HCT116 (cell line): ENCODE measurements at regions not wholly inside any gene's neighbourhood (a gene's known extent, or its start where the extent isn't known, plus 50 kb on each side); places are given as distances from the start of the nearest gene placed in this dataset.

Source experiments
- ATAC-seq: fragments of 200-7000 bp; cut with Tn5 transposase; 2 replicates; pipeline ENCODE4 v1.9.1; 2020; ENCODE audit warnings: mild to moderate bottlenecking, moderate library complexity
- BruUV-seq: library from RNA; stranded (reverse); fragments of 400-500 nt; replicated peaks from 2 replicates; lab custom pipeline; 2021; lab: Mats Ljungman, UMichigan
- CTCF ChIA-PET: fragments of 300-600 bp; sonication (Branson Sonifier 250); formaldehyde crosslinking; loops from one replicate; lab custom pipeline; 2021; ENCODE audit warnings: antibody characterized with exemption; lab: Charles Lee
- POLR2A ChIA-PET: fragments of 300-600, 350-600 bp; sonication (Branson Sonifier 250); formaldehyde crosslinking; loops from one replicate; lab custom pipeline; 2021; ENCODE audit warnings: antibody characterized with exemption; lab: Charles Lee
- RAD21 ChIA-PET, 2 experiments: fragments of 300-600 bp; sonication (Branson Sonifier 250); formaldehyde crosslinking; loops; one replicate each; lab custom pipeline; 2023; ENCODE audit warnings: low total read pairs in 2 of 2; ENCODE audit not compliant: uncharacterized antibody in 2 of 2, unreplicated experiment in 2 of 2, low non-redundant PET in 1 of 2; lab: Charles Lee
- DNase-seq: peaks from one replicate; pipeline ENCODE4 v3.0.0-alpha.2; 2010; ENCODE audit warnings: low read depth, low spot score
- H2AFZ ChIP-seq: fragments of 200-600 bp; shearing (Covaris generic), sonication (generic); 2 replicates; pipeline ENCODE4 v1.6.1; 2017; ENCODE audit warnings: low read depth, mixed run types, mixed read lengths, antibody characterized with exemption, low read length; ENCODE audit not compliant: poor library complexity, severe bottlenecking
- H3K27ac ChIP-seq: 2 replicates; pipeline ENCODE4 v1.5.1; 2012; ENCODE audit warnings: low read depth, low read length
- H3K27me3 ChIP-seq: fragments of 200-600 bp; sonication (generic); 2 replicates; pipeline ENCODE4 v1.6.1; 2016; ENCODE audit warnings: mixed run types, low read length, mixed read lengths; ENCODE audit not compliant: insufficient read depth
- H3K36me3 ChIP-seq, 2 experiments: fragments of 200-500 bp in 1 of 2; fragments of 200-600 bp in 1 of 2; sonication (Bioruptor generic) in 1 of 2; sonication (generic) in 1 of 2; 2 replicates each; pipeline versions ENCODE4 v1.5.1 to v1.6.1; 2014 to 2016; ENCODE audit warnings: low read length in 2 of 2, inconsistent platforms in 1 of 2, mixed read lengths in 1 of 2, mixed run types in 1 of 2; ENCODE audit not compliant: insufficient read depth in 2 of 2, control insufficient read depth in 1 of 2
- H3K4me1 ChIP-seq, 2 experiments: fragments of 200-600 bp in 1 of 2; sonication (generic) in 1 of 2; 2 replicates each; pipeline versions ENCODE4 v1.5.1 to v1.6.1; 2012 to 2017; ENCODE audit warnings: low read length in 2 of 2, inconsistent platforms in 1 of 2, mild to moderate bottlenecking in 1 of 2, mixed read lengths in 1 of 2, mixed run types in 1 of 2, moderate library complexity in 1 of 2; ENCODE audit not compliant: insufficient read depth in 2 of 2, control insufficient read depth in 1 of 2
- H3K4me2 ChIP-seq: fragments of 200-600 bp; sonication (generic); 2 replicates; pipeline ENCODE4 v1.6.1; 2017; ENCODE audit warnings: mixed run types, low read length, mixed read lengths
- H3K4me3 ChIP-seq, 2 experiments: fragments of 200-600 bp in 1 of 2; sonication (generic) in 1 of 2; replicated peaks in 1 of 2; 2 replicates each; pipeline ENCODE4 v1.5.1; 2011 to 2016; ENCODE audit warnings: low read length in 2 of 2, control low read depth in 1 of 2, low read depth in 1 of 2, mild to moderate bottlenecking in 1 of 2, mixed read lengths in 1 of 2, mixed run types in 1 of 2
- H3K79me2 ChIP-seq: fragments of 200-600 bp; sonication (generic); 2 replicates; pipeline ENCODE4 v1.6.1; 2017; ENCODE audit warnings: mild to moderate bottlenecking, mixed run types, low read length, moderate library complexity, mixed read lengths; ENCODE audit not compliant: insufficient read depth
- H3K9ac ChIP-seq: fragments of 200-600 bp; sonication (generic); 2 replicates; pipeline ENCODE4 v1.6.1; 2016; ENCODE audit warnings: low read length, mixed read lengths
- H3K9me2 ChIP-seq: fragments of 200-600 bp; sonication (generic), shearing (Covaris generic); 2 replicates; pipeline ENCODE4 v1.6.1; 2017; ENCODE audit warnings: mixed run types, mild to moderate bottlenecking, moderate library complexity; ENCODE audit not compliant: insufficient read depth
- H3K9me3 ChIP-seq, 2 experiments: fragments of 200-500 bp in 1 of 2; fragments of 200-600 bp in 1 of 2; sonication (Bioruptor generic) in 1 of 2; sonication (generic) in 1 of 2; 2 replicates each; pipeline ENCODE4 v1.6.1; 2014 to 2017; ENCODE audit warnings: low read length in 2 of 2, mixed read lengths in 2 of 2, inconsistent platforms in 1 of 2, low read depth in 1 of 2, mild to moderate bottlenecking in 1 of 2, mixed run types in 1 of 2, moderate library complexity in 1 of 2; ENCODE audit not compliant: control insufficient read depth in 1 of 2, insufficient read depth in 1 of 2
- H4K20me1 ChIP-seq: fragments of 200-600 bp; sonication (generic), shearing (Covaris generic); 2 replicates; pipeline ENCODE4 v1.6.1; 2017; ENCODE audit warnings: mixed run types, mild to moderate bottlenecking, moderate library complexity; ENCODE audit not compliant: insufficient read depth
- ATF3 ChIP-seq: IDR thresholded peaks from 2 replicates; pipeline ENCODE4 v1.6.1; 2012
- CEBPB ChIP-seq: IDR thresholded peaks from 2 replicates; pipeline ENCODE4 v1.6.1; 2012; ENCODE audit warnings: low read depth
- EGR1 ChIP-seq: IDR thresholded peaks from 2 replicates; pipeline ENCODE4 v1.6.1; 2012; ENCODE audit warnings: low read depth
- FOSL1 ChIP-seq: IDR thresholded peaks from 2 replicates; pipeline ENCODE4 v1.6.1; 2012; ENCODE audit warnings: low read depth
- POLR2AphosphoS5 ChIP-seq: IDR thresholded peaks from 2 replicates; pipeline ENCODE4 v1.6.1; 2011; ENCODE audit warnings: mild to moderate bottlenecking, low read depth, low read length, moderate library complexity
- RAD21 ChIP-seq: IDR thresholded peaks from 2 replicates; pipeline ENCODE4 v1.6.1; 2012; ENCODE audit warnings: low read depth, mild to moderate bottlenecking
- SIN3A ChIP-seq: IDR thresholded peaks from 2 replicates; pipeline ENCODE4 v1.6.1; 2012; ENCODE audit warnings: low read depth
- SP1 ChIP-seq: IDR thresholded peaks from 2 replicates; pipeline ENCODE4 v1.6.1; 2012; ENCODE audit warnings: low read depth
- ZNF274 ChIP-seq: fragments of 200-500 bp; sonication (Bioruptor generic); IDR thresholded peaks from 2 replicates; pipeline ENCODE4 v1.6.1; 2014; ENCODE audit warnings: mild to moderate bottlenecking, low read depth, low read length, inconsistent platforms
- intact Hi-C: fragments of 100-400 bp; cut with micrococcal nuclease; formaldehyde crosslinking; loops from 2 replicates; pipeline ENCODE4 v1.10.0; 2022

GRCh38 chr3:96430079-96430478, 384.3 kb upstream of the EPHA6 start:
- intact Hi-C loops, result no loop called here
- DNase-seq, result no peak
- no peak overlapping the region for H2AFZ ChIP-seq
- H3K4me3 ChIP-seq, result no peak overlapping the region
- TF ChIP-seq SIN3A, result no peak
- no peak for TF ChIP-seq CEBPB
- TF ChIP-seq FOSL1, result no peak
- TF ChIP-seq SP1, result no peak
- no peak for TF ChIP-seq EGR1
- no peak for TF ChIP-seq ATF3
- TF ChIP-seq RAD21, result no peak
- TF ChIP-seq, all 23 proteins: peak for 0
- Histone ChIP-seq H3K27me3 (no peaks in the 10 kb centered on the region), H3K36me3 (no peaks in the 10 kb centered on the region), H3K27ac (no peak overlapping the region), H3K4me1 (no peaks in the 10 kb centered on the region), H3K9me2 (no peaks in the 10 kb centered on the region), H3K9me3 (peaks cover 11 to 15% of the 10 kb centered on the region in 2 experiments; a peak in 2 of 4 replicates), H4K20me1 (no peaks in the 10 kb centered on the region), H3K4me2 (no peak overlapping the region), H3K9ac (no peak overlapping the region), H3K79me2 (no peaks in the 10 kb centered on the region)
- no TSS peak for BruUV-seq
- ChIA-PET POLR2A (no interaction called here), RAD21 (no interaction called here), CTCF (no interaction called here)
- ATAC-seq, result no peak

DNA sequence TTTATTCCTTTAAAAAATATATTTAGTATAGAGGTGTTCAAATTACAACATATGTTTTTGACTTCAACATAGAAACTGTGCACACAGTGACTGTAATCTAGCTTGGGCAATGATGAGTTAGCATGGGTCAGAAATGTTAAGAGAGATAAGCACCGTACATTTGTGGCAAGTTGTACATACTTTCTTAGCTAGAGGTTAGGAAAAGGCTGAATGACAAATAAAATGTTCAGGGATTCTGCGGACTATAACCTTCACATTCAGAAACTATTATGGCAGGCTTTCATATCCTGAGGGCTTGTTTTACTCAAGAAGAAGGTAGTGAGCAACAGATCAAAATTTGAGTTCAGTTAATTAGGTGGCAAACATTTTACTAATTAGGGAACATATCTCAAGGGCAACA, 379.7 kb upstream of the EPHA6 start:
- no peak overlapping the region for H3K4me3 ChIP-seq
- H2AFZ ChIP-seq, result no peak overlapping the region
- intact Hi-C loops, result no loop called here
- H3K27ac ChIP-seq, result no peak overlapping the region
- no peak for TF ChIP-seq POLR2AphosphoS5
- no peak for TF ChIP-seq CEBPB
- no peak for TF ChIP-seq ZNF274
- TF ChIP-seq FOSL1, result no peak
- TF ChIP-seq, all 23 proteins: peak for 0
- no TSS peak for BruUV-seq
- peaks cover 7 to 14% of the 10 kb centered on the region in 2 experiments; a peak in 2 of 4 replicates for H3K9me3 ChIP-seq
- H4K20me1 ChIP-seq, result no peaks in the 10 kb centered on the region
- H3K9me2 ChIP-seq, result no peaks in the 10 kb centered on the region
- no peaks in the 10 kb centered on the region for H3K4me1 ChIP-seq
- H3K79me2 ChIP-seq, result no peaks in the 10 kb centered on the region
- CTCF ChIA-PET, result no interaction called here
- no peaks in the 10 kb centered on the region for H3K36me3 ChIP-seq
- RAD21 ChIA-PET, result no interaction called here
- no peak overlapping the region for H3K4me2 ChIP-seq
- ATAC-seq (no peak), DNase-seq (no peak)
- POLR2A ChIA-PET, result no interaction called here
- no peaks in the 10 kb centered on the region for H3K27me3 ChIP-seq
- H3K9ac ChIP-seq, result no peak overlapping the region
